ENCODE measurements at regions not wholly inside any gene's neighbourhood (a gene's known extent, or its start where the extent isn't known, plus 50 kb on each side); places are given as distances from the start of the nearest gene placed in this dataset.

GRCh38 chr16:82341146-82341669 is 171.2 kb upstream of the MPHOSPH6 start:
- H3K9me3 ChIP-seq (replicated peaks in 1 of 2; ENCODE audit: control insufficient read depth in 1 of 2, insufficient read depth in 1 of 2, low read length in 2 of 2), result no peaks in the 10 kb centered on the region
- no peaks in the 10 kb centered on the region for H3K36me3 Mint-ChIP-seq
- no peak for TF ChIP-seq CTCF (IDR thresholded peaks at IDR 0.05)
- no peak overlapping the region for H3K4me2 ChIP-seq (replicated peaks; ENCODE audit: extremely low read depth, low read length, poor library complexity, severe bottlenecking)
- WGBS (ENCODE audit: insufficient coverage), result 64% methylated on average over 2 of the region's 4 CpGs
- no peaks in the 10 kb centered on the region for H3K4me1 Mint-ChIP-seq
- H3K27ac ChIP-seq (ENCODE audit: low read depth in 1 of 2, low read length in 2 of 2), result no peak overlapping the region
- H2AFZ ChIP-seq (ENCODE audit: insufficient read depth, low read depth, low read length, poor library complexity, severe bottlenecking), result no peak overlapping the region
- no peak overlapping the region for H3K4me3 ChIP-seq (replicated peaks in 1 of 3; ENCODE audit: low read depth in 2 of 3, low read length in 3 of 3)
- intact Hi-C loops (cut with micrococcal nuclease), result no loop called here
- no peaks in the 10 kb centered on the region for H4K20me1 ChIP-seq (ENCODE audit: insufficient read depth, low read length)
- no peaks in the 10 kb centered on the region for H3K79me2 ChIP-seq (ENCODE audit: insufficient read depth, low read length)
- H3K4me1 ChIP-seq (ENCODE audit: control insufficient read depth in 1 of 2, insufficient read depth in 2 of 2, low read length in 2 of 2), result no peaks in the 10 kb centered on the region
- peaks cover 0 to 5% (median 0%) of the 10 kb centered on the region in 7 donors for H3K9me3 Mint-ChIP-seq
- H3K4me3 Mint-ChIP-seq, result no peak overlapping the region
- H3K9ac ChIP-seq (ENCODE audit: insufficient read depth, low read length, poor library complexity, severe bottlenecking), result no peak overlapping the region
- H3K27me3 Mint-ChIP-seq (ENCODE audit: low read depth in 3 of 3), result peaks cover 0 to 10% (median 7%) of the 10 kb centered on the region in 3 donors
- no peak for DNase-seq
- H3K36me3 ChIP-seq (replicated peaks in 1 of 2; ENCODE audit: control insufficient read depth in 1 of 2, insufficient read depth in 2 of 2, low read length in 2 of 2), result no peaks in the 10 kb centered on the region
- H3K27me3 ChIP-seq (ENCODE audit: control insufficient read depth in 2 of 2, insufficient read depth in 2 of 2, low read length in 2 of 2), result no peaks in the 10 kb centered on the region
- peak overlapping the region in 1 of 7 donors; percentile 21 for H3K27ac Mint-ChIP-seq

- Mint-ChIP-seq H3K36me3 (no peaks in the 10 kb centered on the region), H3K9me3 (peaks cover 0 to 6% (median 4%) of the 10 kb centered on the region in 7 donors), H3K27ac (no peak overlapping the region), H3K4me3 (no peak overlapping the region), H3K27me3 (ENCODE audit: low read depth in 3 of 3) (peaks cover 0 to 10% (median 7%) of the 10 kb centered on the region in 3 donors), H3K4me1 (no peaks in the 10 kb centered on the region)
- H3K9me3 ChIP-seq (replicated peaks in 1 of 2; ENCODE audit: control insufficient read depth in 1 of 2, insufficient read depth in 1 of 2, low read length in 2 of 2), result no peaks in the 10 kb centered on the region
- intact Hi-C loops (cut with micrococcal nuclease), result no loop called here
- DNase-seq, result no peak
- WGBS (ENCODE audit: insufficient coverage), result no CpG with 5 or more reads among the region's 4 CpGs
- H3K4me3 ChIP-seq (replicated peaks in 1 of 3; ENCODE audit: low read depth in 2 of 3, low read length in 3 of 3), result no peak overlapping the region
- no peaks in the 10 kb centered on the region for H3K36me3 ChIP-seq (replicated peaks in 1 of 2; ENCODE audit: control insufficient read depth in 1 of 2, insufficient read depth in 2 of 2, low read length in 2 of 2)
- H3K27me3 ChIP-seq (ENCODE audit: control insufficient read depth in 2 of 2, insufficient read depth in 2 of 2, low read length in 2 of 2), result no peaks in the 10 kb centered on the region
- no peaks in the 10 kb centered on the region for H3K79me2 ChIP-seq (ENCODE audit: insufficient read depth, low read length)
- TF ChIP-seq CTCF (IDR thresholded peaks at IDR 0.05), result no peak
- no peak overlapping the region for H3K4me2 ChIP-seq (replicated peaks; ENCODE audit: extremely low read depth, low read length, poor library complexity, severe bottlenecking)
- no peaks in the 10 kb centered on the region for H3K4me1 ChIP-seq (ENCODE audit: control insufficient read depth in 1 of 2, insufficient read depth in 2 of 2, low read length in 2 of 2)
- H3K9ac ChIP-seq (ENCODE audit: insufficient read depth, low read length, poor library complexity, severe bottlenecking), result no peak overlapping the region
- no peak overlapping the region for H2AFZ ChIP-seq (ENCODE audit: insufficient read depth, low read depth, low read length, poor library complexity, severe bottlenecking)
- no peak overlapping the region for H3K27ac ChIP-seq (ENCODE audit: low read depth in 1 of 2, low read length in 2 of 2)
- H4K20me1 ChIP-seq (ENCODE audit: insufficient read depth, low read length), result no peaks in the 10 kb centered on the region
These were observed 170.5 kb upstream of the MPHOSPH6 start for GRCh38 chr16:82340531-82340930.

All from CD14-positive monocyte (primary cell).